Left cardiac atrium (tissue), 4 donors: ENCODE measurements at regions not wholly inside any gene's neighbourhood (a gene's known extent, or its start where the extent isn't known, plus 50 kb on each side); places are given as distances from the start of the nearest gene placed in this dataset.

Source experiments
- ATAC-seq, 2 donors: fragments of 200-7000 bp; cut with Tn5 transposase; one replicate each; pipeline ENCODE4 v1.9.1; 2020; ENCODE audit warnings: mild to moderate bottlenecking in 2 of 2, moderate library complexity in 2 of 2
- DNase-seq: peaks from one replicate; pipeline ENCODE4 v3.0.0-alpha.2; 2020
- intact Hi-C, 2 donors: fragments of 100-400 bp; cut with DNase I; formaldehyde crosslinking; loops; one replicate each; pipeline versions ENCODE4 v1.14.1 to v1.15.1; 2022 to 2023
- donor health status: DM: no; HTN: yes; CAD: no.
- donor health status: DM: no; HTN: yes; CAD: no; lungs with severe emphysema.
- donor health status: DM: yes; HTN: yes; CAD: no.
- donor health status: Dilated cardiomyopathy.

- no peak for DNase-seq
- intact Hi-C loops = no loop called here
- no peak for ATAC-seq
Measured at GRCh38 chr4:65152205-65152604, 518.1 kb downstream of the EPHA5 start.

DNA sequence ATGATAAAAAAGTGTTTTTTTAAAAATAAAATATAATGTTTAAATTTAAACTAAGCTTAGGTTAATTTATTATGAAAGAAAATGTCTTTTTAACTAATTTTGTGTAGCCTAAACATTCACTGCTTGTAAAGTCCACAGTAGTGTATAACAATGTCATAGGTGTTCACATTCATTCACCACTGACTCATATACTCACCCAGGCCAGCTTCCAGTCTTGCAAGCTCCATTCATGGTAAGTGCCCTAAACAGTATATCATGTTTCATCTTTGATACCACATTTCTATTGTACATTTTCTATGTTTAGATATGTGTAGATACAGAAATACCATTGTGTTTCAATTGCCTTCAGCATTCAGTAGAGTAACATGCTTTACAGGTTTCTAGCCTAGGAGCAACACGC is 530.3 kb downstream of the EPHA5 start:
- DNase-seq = no peak
- intact Hi-C loops = no loop called here
- ATAC-seq = no peak

- ATAC-seq = no peak
- no peak for DNase-seq
- intact Hi-C loops = no loop called here
Measured at GRCh38 chr4:65126200-65126599, 544.1 kb downstream of the EPHA5 start.

DNA sequence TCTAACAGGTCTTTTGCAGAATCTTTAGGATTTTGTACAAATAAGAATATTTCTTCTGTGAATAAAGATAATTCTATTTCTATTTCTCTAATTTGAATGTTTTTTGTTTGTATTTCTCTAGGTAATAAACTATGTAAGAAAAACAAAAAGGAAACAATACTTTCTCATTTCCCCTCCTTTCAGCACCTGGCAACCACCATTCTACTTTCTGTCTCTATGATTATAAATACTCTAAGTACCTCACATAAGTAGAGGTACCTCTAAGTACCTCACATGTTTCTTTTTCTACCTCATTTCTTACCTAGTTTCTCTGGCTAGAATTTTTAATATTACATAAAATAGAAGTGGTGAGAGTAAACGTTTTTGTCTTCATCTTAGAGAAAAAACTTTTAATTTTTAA is 550.0 kb downstream of the EPHA5 start:
- ATAC-seq = no peak
- intact Hi-C loops = no loop called here
- DNase-seq = no peak

- ATAC-seq = no peak
- intact Hi-C loops = no loop called here
- DNase-seq = no peak
Measured at GRCh38 chr4:65102419-65102818, 567.9 kb downstream of the EPHA5 start.

- intact Hi-C loops = no loop called here
- ATAC-seq (no peak), DNase-seq (no peak)
Measured at GRCh38 chr4:65096630-65097029, 573.7 kb downstream of the EPHA5 start.

- ATAC-seq (no peak), DNase-seq (no peak)
Measured at GRCh38 chr4:65089666-65090065, 580.6 kb downstream of the EPHA5 start.

GRCh38 chr4:65083076-65083475 is 587.2 kb downstream of the EPHA5 start:
- peak; percentile 57 to 81 for ATAC-seq
- DNase-seq = no peak
- intact Hi-C loops = no loop called here

More at GRCh38 chr4:65089666-65090065, 580.6 kb downstream of the EPHA5 start:
- intact Hi-C loops = no loop called here

- intact Hi-C loops = no loop called here
- ATAC-seq (no peak), DNase-seq (no peak)
Measured at GRCh38 chr4:65071564-65071963, 598.7 kb downstream of the EPHA5 start.

DNA sequence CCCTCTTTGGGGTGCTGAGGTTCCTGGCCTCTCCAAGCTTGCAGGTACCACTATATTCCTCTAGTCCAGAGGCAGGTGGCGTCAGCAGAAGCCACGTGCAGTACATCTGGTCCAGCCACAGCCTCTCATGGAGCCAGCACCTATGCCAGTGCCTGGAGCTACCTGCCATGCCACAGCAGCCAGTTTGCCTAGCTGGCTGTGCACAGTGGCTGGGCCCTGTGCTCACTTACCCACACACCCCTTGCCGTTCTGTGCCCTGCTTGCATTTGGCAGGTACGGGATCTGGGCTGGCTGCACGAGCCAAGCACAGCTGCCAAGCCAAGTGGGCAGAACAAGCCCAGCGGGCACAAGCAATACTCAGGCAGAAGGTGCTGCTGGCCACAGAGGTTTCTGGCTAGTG is 601.1 kb downstream of the EPHA5 start:
- DNase-seq = no peak
- intact Hi-C loops = no loop called here
- ATAC-seq = no peak

DNA sequence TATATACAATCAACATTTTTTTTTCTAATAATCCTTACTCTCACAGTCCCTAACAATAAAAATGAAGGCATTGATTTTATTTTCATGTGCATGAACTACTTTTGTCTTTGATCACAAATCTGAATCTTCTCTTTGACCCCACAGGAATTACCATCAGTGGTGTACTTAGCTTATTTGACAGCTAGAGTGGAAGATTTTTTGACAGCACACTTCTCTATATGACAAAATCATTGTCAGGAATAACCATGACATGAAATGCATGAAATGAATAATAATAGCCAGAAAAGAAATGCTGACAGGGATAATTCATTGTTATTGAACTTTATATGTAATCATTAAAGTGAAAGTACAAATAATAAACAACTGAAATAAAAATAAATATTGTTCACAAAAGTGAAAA is 604.2 kb downstream of the EPHA5 start:
- no peak for ATAC-seq
- DNase-seq = no peak
- intact Hi-C loops = no loop called here

- DNase-seq (no peak), ATAC-seq (no peak)
- intact Hi-C loops = no loop called here
Measured at GRCh38 chr4:65063601-65064000, 606.7 kb downstream of the EPHA5 start.

DNA sequence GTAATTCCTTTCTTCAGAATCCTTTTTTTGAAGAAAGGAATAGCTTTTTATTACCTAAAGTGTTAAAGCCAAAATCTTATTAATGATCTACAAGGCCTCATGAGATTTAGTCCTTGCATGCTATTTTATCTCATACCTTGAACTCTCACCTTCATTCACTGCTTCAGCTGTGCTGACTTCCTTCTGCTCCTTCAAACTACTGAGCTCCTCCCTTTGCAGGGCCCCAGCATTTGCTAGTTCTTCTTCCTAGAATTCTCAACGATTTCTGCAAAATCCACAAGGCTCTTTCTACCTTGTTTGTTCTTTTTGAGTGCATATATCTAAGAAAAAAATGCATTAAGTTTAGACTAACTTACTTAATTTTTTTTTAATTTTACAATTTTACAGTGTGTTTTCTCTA is 619.5 kb downstream of the EPHA5 start:
- intact Hi-C loops = no loop called here
- ATAC-seq (no peak), DNase-seq (no peak)

- DNase-seq = no peak
- peak; percentile 15 to 92 for ATAC-seq
- intact Hi-C loops = no loop called here
Measured at GRCh38 chr4:65046192-65047133, 623.8 kb downstream of the EPHA5 start.

GRCh38 chr4:65033899-65034298 is 624.6 kb upstream of the TECRL start:
- intact Hi-C loops = no loop called here
- ATAC-seq = no peak

GRCh38 chr4:65028592-65028991 is 619.3 kb upstream of the TECRL start:
- ATAC-seq = no peak
- intact Hi-C loops = no loop called here
- no peak for DNase-seq

More at GRCh38 chr4:65033899-65034298, 624.6 kb upstream of the TECRL start:
- DNase-seq = no peak

DNA sequence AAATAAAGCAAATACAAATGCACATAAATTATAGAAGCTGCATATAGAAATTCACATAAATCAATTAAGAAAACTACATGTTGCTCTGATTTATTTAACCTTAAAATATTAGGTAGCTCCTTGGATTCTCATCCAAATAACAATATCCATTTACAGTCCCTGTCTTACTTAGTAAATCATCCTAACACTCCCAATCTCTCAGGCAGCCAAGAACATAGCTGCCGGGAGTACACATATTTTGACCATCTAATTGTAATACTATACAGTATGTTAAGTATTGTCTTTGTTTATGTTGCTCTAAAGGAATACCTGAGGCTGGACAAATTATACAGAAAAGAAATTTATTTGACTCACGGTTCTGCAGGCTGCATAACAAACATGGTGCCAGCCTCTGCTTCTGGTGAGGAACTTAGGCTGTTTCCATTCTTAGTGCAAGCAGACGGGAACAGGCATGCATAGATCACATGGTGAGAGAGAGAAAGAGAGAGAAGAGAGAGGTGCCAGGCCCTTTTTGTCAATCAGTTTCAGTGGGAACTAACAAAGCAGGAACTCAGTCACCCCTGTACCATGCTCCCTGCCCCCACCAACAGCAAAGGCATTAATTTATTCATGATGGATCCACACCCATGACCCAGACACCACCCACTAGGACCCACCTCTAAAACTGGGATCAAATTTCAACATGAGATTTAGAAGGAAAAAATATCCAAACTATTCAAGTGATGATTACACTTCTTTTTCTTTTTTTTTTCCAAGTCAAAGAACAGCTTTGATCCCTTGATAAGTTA is 614.8 kb upstream of the TECRL start:
- intact Hi-C loops = no loop called here

DNA sequence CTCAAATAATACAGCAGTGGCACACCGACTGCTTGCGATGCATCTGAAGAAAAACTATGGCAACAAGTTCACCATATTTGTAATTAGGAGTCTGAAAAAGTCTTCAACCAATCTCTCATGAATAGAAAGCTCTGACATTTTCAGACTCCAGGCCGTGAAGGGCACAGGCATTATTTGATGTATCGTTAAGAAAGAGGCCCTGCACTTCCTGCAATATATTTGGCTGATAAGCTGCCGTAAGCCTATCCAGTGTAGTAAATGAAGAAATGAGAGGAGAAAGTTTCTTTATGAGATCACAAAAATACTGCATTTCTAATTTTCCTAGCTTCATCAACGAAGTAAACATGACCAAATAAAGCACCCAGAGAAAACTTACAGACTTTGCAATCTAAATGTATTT is 613.8 kb upstream of the TECRL start:
- no peak for DNase-seq
- intact Hi-C loops = no loop called here
- ATAC-seq = no peak

More for the DNA sequence above, 614.8 kb upstream of the TECRL start:
- ATAC-seq = peak in 1 of 2 donors; percentile 27
- no peak for DNase-seq

DNA sequence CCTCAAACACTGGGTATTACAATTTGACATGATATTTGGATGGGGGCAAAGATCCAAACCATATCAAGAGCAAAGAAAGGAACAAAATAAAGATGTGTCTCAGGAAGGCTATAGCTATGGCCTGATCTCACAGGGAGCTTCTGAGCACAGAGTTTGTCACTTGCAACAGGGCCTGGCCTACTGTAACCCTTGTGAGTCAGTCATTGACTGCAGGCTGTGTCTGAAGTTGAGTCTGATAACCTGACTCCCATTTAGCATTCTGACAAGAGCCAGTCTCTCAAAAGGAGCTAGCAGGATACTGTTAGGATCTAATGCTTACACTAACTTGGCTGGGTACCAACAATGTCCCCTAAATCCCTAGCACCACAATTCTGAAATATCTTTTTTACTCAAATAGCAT is 612.5 kb upstream of the TECRL start:
- DNase-seq (no peak), ATAC-seq (no peak)
- intact Hi-C loops = no loop called here

DNA sequence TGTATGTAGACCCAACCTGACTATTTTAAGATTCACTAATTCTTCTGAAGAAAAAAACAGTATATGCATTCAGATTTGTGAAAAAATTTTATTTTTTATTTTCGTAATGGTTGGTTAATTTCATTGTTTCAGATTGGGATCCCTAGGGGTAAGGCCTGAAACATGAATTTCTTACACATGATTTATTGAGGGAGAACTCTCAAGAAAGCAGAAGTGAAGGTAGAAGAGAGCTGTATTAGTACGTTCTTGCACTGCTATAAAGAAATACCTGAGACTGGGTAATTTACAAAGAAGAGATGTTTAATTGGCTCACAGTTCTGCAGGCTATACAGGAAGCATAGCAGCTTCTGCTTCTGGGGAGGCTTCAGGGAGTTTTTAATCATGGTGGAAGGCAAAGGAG is 611.9 kb upstream of the TECRL start:
- DNase-seq (no peak), ATAC-seq (no peak)
- intact Hi-C loops = no loop called here
